ENCODE measurements at regions not wholly inside any gene's neighbourhood (a gene's known extent, or its start where the extent isn't known, plus 50 kb on each side); places are given as distances from the start of the nearest gene placed in this dataset.

DNA sequence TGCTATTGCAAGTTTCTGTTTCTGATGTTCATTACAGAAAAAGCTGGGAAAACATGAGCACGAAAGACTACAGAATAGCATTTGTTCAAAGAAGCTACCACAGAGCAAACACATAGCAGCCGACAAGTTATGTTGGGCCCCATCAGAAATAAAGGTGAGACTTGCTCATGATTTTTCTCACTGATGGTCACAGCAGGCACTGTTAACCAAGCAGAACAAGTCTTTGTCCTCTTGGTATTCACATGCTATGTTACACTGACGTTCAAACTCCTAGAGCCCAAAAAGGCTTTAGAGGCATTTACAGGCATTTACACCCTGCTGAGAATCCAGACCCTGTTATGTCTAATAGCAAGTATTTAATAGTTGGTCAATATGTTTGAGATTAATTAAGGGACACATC is 235.0 kb upstream of the HNMT start:
- no peak for DNase-seq
- intact Hi-C loops (cut with micrococcal nuclease), result no loop called here
- CTCF ChIA-PET, result no interaction called here
- no peak overlapping the region for H3K4me3 Mint-ChIP-seq
- no peaks in the 10 kb centered on the region for H3K4me1 Mint-ChIP-seq (ENCODE audit: low read depth)
- TF ChIP-seq CTCF (IDR thresholded peaks at IDR 0.05), result no peak
- no peak for ATAC-seq
- H3K27me3 Mint-ChIP-seq, result no peaks in the 10 kb centered on the region
- POLR2A ChIA-PET, result no interaction called here
- no peak overlapping the region for H3K27ac Mint-ChIP-seq
- H3K9me3 Mint-ChIP-seq, result no peaks in the 10 kb centered on the region
- H3K36me3 Mint-ChIP-seq (ENCODE audit: low read depth), result no peaks in the 10 kb centered on the region

DNA sequence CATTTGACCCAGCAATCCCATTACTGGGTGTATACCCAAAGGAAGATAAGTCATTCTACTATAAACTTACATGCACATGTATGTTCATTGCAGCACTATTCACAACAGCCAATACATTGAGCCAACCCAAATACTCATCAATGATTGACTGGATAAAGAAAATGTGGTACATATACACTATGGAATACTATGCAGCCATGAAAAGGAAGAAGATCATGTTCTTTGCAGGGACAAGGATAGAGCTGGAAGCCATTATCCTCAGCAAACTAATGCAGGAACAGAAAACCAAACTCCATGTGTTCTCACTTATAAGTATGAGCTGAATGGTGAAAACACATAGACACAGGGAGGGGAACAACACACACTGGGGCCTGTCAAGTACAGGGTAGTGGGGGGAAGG is 226.7 kb upstream of the HNMT start:
- no peak overlapping the region for H3K27ac Mint-ChIP-seq
- no peak for ATAC-seq
- POLR2A ChIA-PET, result no interaction called here

GRCh38 chr2:137741784-137742362 is 222.4 kb upstream of the HNMT start:
- CTCF ChIA-PET, result no interaction called here
- POLR2A ChIA-PET, result no interaction called here
- no peak for TF ChIP-seq CTCF (IDR thresholded peaks at IDR 0.05)
- H3K9me3 Mint-ChIP-seq, result peaks cover 7% of the 10 kb centered on the region
- DNase-seq (no peak), ATAC-seq (no peak)
- H3K4me1 Mint-ChIP-seq (ENCODE audit: low read depth), result no peaks in the 10 kb centered on the region
- H3K36me3 Mint-ChIP-seq (ENCODE audit: low read depth), result no peaks in the 10 kb centered on the region
- H3K27ac Mint-ChIP-seq, result no peak overlapping the region
- no peaks in the 10 kb centered on the region for H3K27me3 Mint-ChIP-seq
- H3K4me3 Mint-ChIP-seq, result no peak overlapping the region
- intact Hi-C loops (cut with micrococcal nuclease), result no loop called here

More for the DNA sequence above, 226.7 kb upstream of the HNMT start:
- no peak for DNase-seq
- H3K4me1 Mint-ChIP-seq (ENCODE audit: low read depth), result no peaks in the 10 kb centered on the region
- peaks cover 7% of the 10 kb centered on the region for H3K9me3 Mint-ChIP-seq
- intact Hi-C loops (cut with micrococcal nuclease), result no loop called here
- H3K4me3 Mint-ChIP-seq, result no peak overlapping the region
- TF ChIP-seq CTCF (IDR thresholded peaks at IDR 0.05), result no peak
- no peaks in the 10 kb centered on the region for H3K36me3 Mint-ChIP-seq (ENCODE audit: low read depth)
- H3K27me3 Mint-ChIP-seq, result no peaks in the 10 kb centered on the region
- CTCF ChIA-PET, result no interaction called here

GRCh38 chr2:137747509-137747908 is 216.8 kb upstream of the HNMT start:
- intact Hi-C loops (cut with micrococcal nuclease), result no loop called here
- CTCF ChIA-PET, result no interaction called here
- no peak overlapping the region for H3K4me3 Mint-ChIP-seq
- no peaks in the 10 kb centered on the region for H3K36me3 Mint-ChIP-seq (ENCODE audit: low read depth)
- no peaks in the 10 kb centered on the region for H3K4me1 Mint-ChIP-seq (ENCODE audit: low read depth)
- H3K27me3 Mint-ChIP-seq, result no peaks in the 10 kb centered on the region
- ATAC-seq (no peak), DNase-seq (no peak)
- no peaks in the 10 kb centered on the region for H3K9me3 Mint-ChIP-seq
- POLR2A ChIA-PET, result no interaction called here
- H3K27ac Mint-ChIP-seq, result no peak overlapping the region
- no peak for TF ChIP-seq CTCF (IDR thresholded peaks at IDR 0.05)

DNA sequence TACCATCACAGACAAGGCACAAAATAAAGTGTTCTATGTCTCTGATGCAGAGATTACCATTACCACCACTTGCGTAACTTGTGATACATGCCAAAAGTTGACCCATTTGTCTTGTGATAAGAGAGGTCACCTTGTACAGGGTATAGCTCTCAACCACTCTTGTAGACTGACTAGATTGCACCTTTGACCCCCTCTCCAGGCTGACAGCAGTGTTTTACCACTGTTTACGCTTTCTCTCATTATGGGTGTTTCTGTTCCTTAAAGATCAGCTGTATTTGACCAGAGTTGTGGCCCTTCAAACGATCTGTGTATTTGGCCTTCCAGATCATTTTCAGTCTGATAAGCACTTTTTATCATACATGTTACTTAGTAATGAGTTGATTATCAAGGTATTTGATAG is 215.7 kb upstream of the HNMT start:
- intact Hi-C loops (cut with micrococcal nuclease), result no loop called here
- H3K27ac Mint-ChIP-seq, result no peak overlapping the region
- ChIA-PET CTCF (no interaction called here), POLR2A (no interaction called here)
- ATAC-seq (no peak), DNase-seq (no peak)
- no peaks in the 10 kb centered on the region for H3K27me3 Mint-ChIP-seq
- H3K4me3 Mint-ChIP-seq, result no peak overlapping the region
- H3K9me3 Mint-ChIP-seq, result no peaks in the 10 kb centered on the region
- TF ChIP-seq CTCF (IDR thresholded peaks at IDR 0.05), result no peak
- no peaks in the 10 kb centered on the region for H3K36me3 Mint-ChIP-seq (ENCODE audit: low read depth)
- H3K4me1 Mint-ChIP-seq (ENCODE audit: low read depth), result no peaks in the 10 kb centered on the region

Measured in activated CD8-positive, alpha-beta T cell treated with anti-CD3 and anti-CD28 coated beads for 36 hours (primary cell).